Esophagus mucosa (tissue), 1 donor: ENCODE measurements at regions not wholly inside any gene's neighbourhood (a gene's known extent, or its start where the extent isn't known, plus 50 kb on each side); places are given as distances from the start of the nearest gene placed in this dataset.
A peak's percentile ranks its signal among the peaks of the same experiment; 100 is the strongest.

ENCODE experiments used
- ATAC-seq: fragments of 200-7000 bp; cut with Tn5 transposase; one replicate; pipeline ENCODE4 v1.9.1; 2020
- donor health status: DM: yes; HTN: yes; CAD: no.

GRCh38 chr12:85509857-85510256 is 229.8 kb downstream of the ALX1 start:
- ATAC-seq: no peak

- no peak for ATAC-seq
Observed at GRCh38 chr12:85516039-85516438, 236.0 kb downstream of the ALX1 start.

- peak; percentile 29 for ATAC-seq
Observed at GRCh38 chr12:85516667-85517325, 236.8 kb downstream of the ALX1 start.

- ATAC-seq: no peak
Observed at GRCh38 chr12:85519163-85519562, 239.1 kb downstream of the ALX1 start.

- peak; percentile 46 for ATAC-seq
Observed at GRCh38 chr12:85523197-85523596, 243.2 kb downstream of the ALX1 start.

GRCh38 chr12:85527192-85527591 is 247.2 kb downstream of the ALX1 start:
- ATAC-seq: no peak

- no peak for ATAC-seq
Observed at GRCh38 chr12:85529896-85530295, 249.9 kb downstream of the ALX1 start.

GRCh38 chr12:85530456-85530855 is 250.4 kb downstream of the ALX1 start:
- no peak for ATAC-seq

GRCh38 chr12:85531341-85531740 is 251.3 kb downstream of the ALX1 start:
- ATAC-seq: no peak

GRCh38 chr12:85549640-85550039 is 269.6 kb downstream of the ALX1 start:
- no peak for ATAC-seq

GRCh38 chr12:85550924-85551323 is 270.9 kb downstream of the ALX1 start:
- no peak for ATAC-seq

GRCh38 chr12:85552461-85552860 is 272.4 kb downstream of the ALX1 start:
- no peak for ATAC-seq

GRCh38 chr12:85557850-85558249 is 277.8 kb downstream of the ALX1 start:
- no peak for ATAC-seq

- no peak for ATAC-seq
Observed at GRCh38 chr12:85558684-85559083, 277.5 kb downstream of the RASSF9 start.

GRCh38 chr12:85559127-85559526 is 277.1 kb downstream of the RASSF9 start:
- no peak for ATAC-seq

GRCh38 chr12:85559536-85559935 is 276.7 kb downstream of the RASSF9 start:
- ATAC-seq: no peak

- ATAC-seq: no peak
Observed at GRCh38 chr12:85562765-85563164, 273.4 kb downstream of the RASSF9 start.

- ATAC-seq: no peak
Observed at GRCh38 chr12:85564786-85565185, 271.4 kb downstream of the RASSF9 start.

GRCh38 chr12:85568395-85569103 is 267.7 kb downstream of the RASSF9 start:
- ATAC-seq: no peak

- ATAC-seq: peak; percentile 70
Observed at GRCh38 chr12:85569261-85569660, 266.9 kb downstream of the RASSF9 start.

- ATAC-seq: no peak
Observed at GRCh38 chr12:85572956-85573355, 263.3 kb downstream of the RASSF9 start.

GRCh38 chr12:85573635-85574214 is 262.5 kb downstream of the RASSF9 start:
- ATAC-seq: no peak

GRCh38 chr12:85574291-85574690 is 261.9 kb downstream of the RASSF9 start:
- no peak for ATAC-seq
